ENCODE measurements at regions not wholly inside any gene's neighbourhood (a gene's known extent, or its start where the extent isn't known, plus 50 kb on each side); places are given as distances from the start of the nearest gene placed in this dataset.
A peak's percentile ranks its signal among the peaks of the same experiment; 100 is the strongest.

GRCh38 chr2:191552066-191552465, 125.9 kb upstream of the NABP1 start:
- H3K27ac ChIP-seq: no peak overlapping the region
- no peak overlapping the region for H3K4me2 ChIP-seq
- H3K9ac ChIP-seq: no peak overlapping the region
- H3K36me3 ChIP-seq (ENCODE audit: insufficient read depth): no peaks in the 10 kb centered on the region
- H3K4me3 ChIP-seq (IDR thresholded peaks at IDR 0.05; ENCODE audit: insufficient read depth, low read depth, low read length): no peak overlapping the region
- no peaks in the 10 kb centered on the region for H3K4me1 ChIP-seq (ENCODE audit: low read depth, poor library complexity, severe bottlenecking)
- no peaks in the 10 kb centered on the region for H3K27me3 ChIP-seq (ENCODE audit: insufficient read depth, low read depth)
- TF ChIP-seq CTCF (conservative IDR thresholded peaks at IDR 0.05; ENCODE audit: low read depth, low read length): no peak
- no peaks in the 10 kb centered on the region for H4K20me1 ChIP-seq (ENCODE audit: insufficient read depth)
- no peak overlapping the region for H2AFZ ChIP-seq (ENCODE audit: low read depth)
- H3K79me2 ChIP-seq (ENCODE audit: insufficient read depth, low read depth): no peaks in the 10 kb centered on the region

- no peaks in the 10 kb centered on the region for H3K27me3 ChIP-seq (ENCODE audit: insufficient read depth, low read depth)
- H3K27ac ChIP-seq: no peak overlapping the region
- no peak overlapping the region for H2AFZ ChIP-seq (ENCODE audit: low read depth)
- H3K9ac ChIP-seq: no peak overlapping the region
- no peaks in the 10 kb centered on the region for H3K4me1 ChIP-seq (ENCODE audit: low read depth, poor library complexity, severe bottlenecking)
- H4K20me1 ChIP-seq (ENCODE audit: insufficient read depth): no peaks in the 10 kb centered on the region
- no peak overlapping the region for H3K4me2 ChIP-seq
- H3K36me3 ChIP-seq (ENCODE audit: insufficient read depth): no peaks in the 10 kb centered on the region
- H3K79me2 ChIP-seq (ENCODE audit: insufficient read depth, low read depth): no peaks in the 10 kb centered on the region
- no peak for TF ChIP-seq CTCF (conservative IDR thresholded peaks at IDR 0.05; ENCODE audit: low read depth, low read length)
- no peak overlapping the region for H3K4me3 ChIP-seq (IDR thresholded peaks at IDR 0.05; ENCODE audit: insufficient read depth, low read depth, low read length)
Observed at GRCh38 chr2:191554240-191554639, 123.7 kb upstream of the NABP1 start.

GRCh38 chr2:191555092-191555742, 122.7 kb upstream of the NABP1 start:
- no peaks in the 10 kb centered on the region for H4K20me1 ChIP-seq (ENCODE audit: insufficient read depth)
- no peak overlapping the region for H3K27ac ChIP-seq
- no peaks in the 10 kb centered on the region for H3K79me2 ChIP-seq (ENCODE audit: insufficient read depth, low read depth)
- H3K4me3 ChIP-seq (IDR thresholded peaks at IDR 0.05; ENCODE audit: insufficient read depth, low read depth, low read length): no peak overlapping the region
- no peak overlapping the region; the same call in 1 of the 2 replicates for H2AFZ ChIP-seq (ENCODE audit: low read depth)
- H3K4me2 ChIP-seq: peak overlapping the region; percentile 0; the same call in 1 of the 2 replicates
- H3K36me3 ChIP-seq (ENCODE audit: insufficient read depth): no peaks in the 10 kb centered on the region
- H3K4me1 ChIP-seq (ENCODE audit: low read depth, poor library complexity, severe bottlenecking): no peaks in the 10 kb centered on the region
- no peaks in the 10 kb centered on the region for H3K27me3 ChIP-seq (ENCODE audit: insufficient read depth, low read depth)
- peak; percentile 91 for TF ChIP-seq CTCF (conservative IDR thresholded peaks at IDR 0.05; ENCODE audit: low read depth, low read length)
- H3K9ac ChIP-seq: no peak overlapping the region

DNA sequence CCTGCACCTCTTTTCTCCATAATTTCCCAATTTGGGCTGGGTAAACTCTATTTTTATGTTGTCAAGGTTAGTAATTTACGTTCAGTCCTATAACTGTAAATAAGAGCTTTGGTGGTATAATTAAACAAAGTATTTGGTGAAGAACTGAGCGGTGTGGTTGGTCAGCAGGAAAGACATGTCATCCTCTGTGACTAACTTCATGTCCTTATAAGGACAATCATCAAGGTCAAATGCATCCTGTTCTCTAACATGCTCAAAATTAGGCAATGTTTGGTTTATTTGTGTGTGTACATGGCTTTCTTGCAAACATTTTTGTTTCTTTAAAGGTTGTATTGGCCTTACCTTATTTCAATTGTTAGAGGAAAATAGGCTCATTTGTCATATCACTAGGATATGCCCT, 121.5 kb upstream of the NABP1 start:
- H3K27me3 ChIP-seq (ENCODE audit: insufficient read depth, low read depth): no peaks in the 10 kb centered on the region
- no peak overlapping the region for H3K4me2 ChIP-seq
- no peak for TF ChIP-seq CTCF (conservative IDR thresholded peaks at IDR 0.05; ENCODE audit: low read depth, low read length)
- H2AFZ ChIP-seq (ENCODE audit: low read depth): no peak overlapping the region
- H3K79me2 ChIP-seq (ENCODE audit: insufficient read depth, low read depth): no peaks in the 10 kb centered on the region
- no peak overlapping the region for H3K9ac ChIP-seq
- H3K27ac ChIP-seq: no peak overlapping the region
- H3K4me3 ChIP-seq (IDR thresholded peaks at IDR 0.05; ENCODE audit: insufficient read depth, low read depth, low read length): no peak overlapping the region
- no peaks in the 10 kb centered on the region for H3K36me3 ChIP-seq (ENCODE audit: insufficient read depth)
- H3K4me1 ChIP-seq (ENCODE audit: low read depth, poor library complexity, severe bottlenecking): no peaks in the 10 kb centered on the region
- H4K20me1 ChIP-seq (ENCODE audit: insufficient read depth): no peaks in the 10 kb centered on the region
